Fibroblast of peridontal ligament (primary cell): ENCODE measurements at regions not wholly inside any gene's neighbourhood (a gene's known extent, or its start where the extent isn't known, plus 50 kb on each side); places are given as distances from the start of the nearest gene placed in this dataset.
A peak's percentile ranks its signal among the peaks of the same experiment; 100 is the strongest.

Source experiments
- DNase-seq: peaks from one replicate; pipeline ENCODE4 v3.0.0-alpha.2; 2010; ENCODE audit errors: extremely low read depth

DNA sequence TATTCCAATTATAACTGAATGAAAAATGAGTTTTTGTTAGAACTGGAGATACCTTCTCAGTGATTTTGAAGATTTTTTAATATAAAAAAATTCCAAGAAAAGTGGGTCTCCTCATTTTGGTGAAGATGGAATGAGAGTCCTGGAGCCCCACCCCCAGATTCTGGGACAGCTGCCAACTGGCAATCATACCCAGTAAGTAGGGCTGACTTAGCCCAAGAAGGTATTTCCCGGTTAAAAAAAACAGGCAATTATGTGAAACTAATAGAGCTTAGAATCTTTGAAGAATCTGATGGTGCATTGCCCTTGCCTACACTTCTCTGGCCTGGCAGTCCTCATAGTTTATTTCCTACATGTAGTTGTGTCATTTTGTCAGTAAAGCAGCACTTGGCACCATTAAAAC lies 52.8 kb upstream of the VWDE start:
- peak; percentile 3 for DNase-seq

- peak; percentile 65 for DNase-seq
Observed at GRCh38 chr7:12458520-12459131, 55.0 kb upstream of the VWDE start.

- DNase-seq: no peak
Observed at GRCh38 chr7:12467837-12468236, 64.2 kb upstream of the VWDE start.

DNA sequence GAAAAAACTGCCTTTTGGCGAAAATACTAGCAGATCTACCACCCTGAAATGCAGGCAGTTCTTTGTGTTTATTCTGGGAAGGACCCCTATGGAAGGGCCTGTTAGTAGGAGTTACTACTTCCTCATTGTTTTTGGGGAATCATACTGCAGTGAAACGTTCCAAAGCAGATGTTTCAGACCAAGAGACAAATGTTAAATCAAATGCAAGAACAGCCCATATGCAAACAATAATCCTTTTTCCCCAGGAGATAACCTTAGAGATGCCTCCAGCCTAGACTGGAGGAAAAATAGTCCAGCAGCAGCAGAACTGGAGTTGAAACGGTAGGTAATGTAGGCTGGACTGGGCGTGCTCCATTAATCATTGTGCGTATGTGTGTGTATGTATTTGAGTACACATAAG lies 65.9 kb upstream of the VWDE start:
- no peak for DNase-seq

- DNase-seq: no peak
Observed at GRCh38 chr7:12470930-12471329, 67.3 kb upstream of the VWDE start.

- no peak for DNase-seq
Observed at GRCh38 chr7:12474035-12474434, 70.4 kb upstream of the VWDE start.

DNA sequence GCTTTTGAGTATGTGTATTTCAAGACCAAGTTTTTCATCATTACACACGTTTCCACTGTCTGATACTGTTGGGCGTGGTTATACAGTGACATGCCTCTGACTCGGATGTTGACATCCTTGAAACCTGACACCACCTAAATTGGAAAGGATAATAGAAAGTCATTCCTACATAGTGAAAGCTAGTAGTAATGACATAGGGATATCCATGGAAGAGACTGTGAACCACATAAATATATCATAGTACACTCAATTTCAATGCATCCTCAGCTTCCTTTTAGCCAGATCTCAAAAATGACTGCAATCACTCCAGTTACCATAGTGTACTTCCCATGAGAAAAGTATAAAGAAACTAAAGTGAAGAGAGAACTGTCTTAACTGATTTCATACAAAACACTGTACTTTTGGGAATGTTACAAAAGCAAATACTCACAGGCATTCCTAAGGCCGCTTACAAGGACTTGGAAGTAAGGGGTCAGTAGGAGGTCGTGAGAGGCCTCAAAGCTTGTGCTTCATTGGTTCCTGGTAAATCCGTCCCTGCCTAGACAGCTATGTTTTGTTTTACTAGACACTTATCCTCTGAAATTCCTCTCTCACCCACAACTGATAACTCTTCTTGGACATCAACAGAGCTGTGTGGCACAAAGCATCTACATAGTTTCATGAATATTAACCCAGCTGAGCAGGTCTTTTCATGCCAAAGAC lies 71.8 kb upstream of the VWDE start:
- peak; percentile 71 for DNase-seq

GRCh38 chr7:12477620-12478019 lies 74.0 kb upstream of the VWDE start:
- DNase-seq: no peak

DNA sequence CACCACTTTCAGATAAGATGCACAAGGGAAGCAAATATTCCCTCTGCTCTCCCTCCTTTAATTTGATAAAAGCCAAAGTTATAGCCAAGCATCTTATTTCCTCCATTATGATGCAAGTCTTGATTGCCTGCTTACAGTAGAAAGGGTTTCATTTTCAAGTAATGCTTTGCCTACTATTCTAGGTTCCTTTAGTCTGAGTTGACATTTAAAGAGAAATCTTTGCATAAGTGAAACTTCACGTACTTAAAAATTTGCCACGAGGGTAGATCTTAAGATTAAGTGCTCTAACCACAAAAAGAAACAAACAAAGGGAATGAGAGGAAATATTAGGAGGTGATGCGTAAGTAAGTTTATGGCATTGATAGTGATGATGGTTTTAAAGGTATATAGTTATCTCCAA lies 78.1 kb upstream of the VWDE start:
- DNase-seq: peak; percentile 45

DNA sequence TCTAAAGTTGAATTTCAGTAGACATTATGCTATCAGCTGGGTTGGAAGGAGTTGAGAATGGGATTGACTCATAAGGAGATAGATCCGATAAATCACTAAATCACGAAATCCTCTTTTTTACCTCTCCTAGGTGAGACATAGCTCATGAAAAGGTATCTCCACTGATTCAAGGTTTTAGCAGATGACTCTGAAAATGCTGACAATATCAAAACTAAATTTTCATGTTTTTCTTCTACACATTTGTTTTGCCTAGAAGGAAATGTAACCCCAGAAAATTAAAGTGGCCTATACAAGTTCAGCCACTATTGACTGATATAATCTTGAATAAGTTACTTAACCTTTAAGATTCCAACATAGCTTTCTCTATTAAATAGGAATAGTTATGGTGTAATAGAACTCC lies 82.2 kb upstream of the VWDE start:
- no peak for DNase-seq

GRCh38 chr7:12488341-12488740 lies 82.2 kb upstream of the SCIN start:
- DNase-seq: no peak

DNA sequence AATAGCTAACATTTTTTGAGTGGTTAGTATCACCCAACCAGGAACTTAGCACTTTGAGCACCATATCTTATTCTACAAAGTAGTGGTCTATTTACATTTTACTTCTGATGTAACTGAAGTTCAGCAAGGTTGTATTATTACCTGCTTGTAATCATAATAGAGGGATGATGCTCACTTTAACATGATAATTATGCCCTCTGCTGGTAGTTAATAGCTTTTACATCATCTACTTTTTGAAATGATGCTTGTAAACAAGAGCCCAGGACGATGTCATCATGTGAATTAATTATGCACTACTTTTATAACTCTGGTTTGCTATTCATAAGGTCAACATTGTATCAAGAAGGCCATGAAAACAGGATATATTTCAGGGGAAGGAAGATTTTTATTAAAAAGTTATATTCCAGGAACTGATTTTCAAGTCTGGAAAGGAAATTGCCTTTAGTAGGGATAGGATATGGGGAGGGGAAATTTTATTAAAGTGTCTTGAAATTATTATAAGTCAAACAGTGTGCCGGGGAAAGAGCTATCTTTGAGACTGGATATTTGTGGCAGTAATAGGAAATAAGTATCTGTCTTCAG lies 80.3 kb upstream of the SCIN start:
- peak; percentile 49 for DNase-seq

GRCh38 chr7:12490940-12491339 lies 79.6 kb upstream of the SCIN start:
- DNase-seq: no peak

DNA sequence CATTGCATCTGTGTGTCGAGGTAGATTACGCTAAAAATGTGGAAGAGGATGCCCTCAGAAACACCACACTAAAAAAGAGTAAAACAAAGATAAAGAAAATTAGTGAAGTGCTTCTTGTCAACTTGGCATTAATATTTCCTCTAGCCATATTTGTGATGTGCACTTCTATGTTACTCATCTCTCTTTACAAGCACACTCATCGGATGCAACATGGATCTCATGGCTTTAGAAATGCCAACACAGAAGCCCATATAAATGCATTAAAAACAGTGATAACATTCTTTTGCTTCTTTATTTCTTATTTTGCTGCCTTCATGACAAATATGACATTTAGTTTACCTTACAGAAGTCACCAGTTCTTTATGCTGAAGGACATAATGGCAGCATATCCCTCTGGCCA lies 79.0 kb upstream of the SCIN start:
- no peak for DNase-seq

GRCh38 chr7:12493407-12493806 lies 77.1 kb upstream of the SCIN start:
- DNase-seq: no peak

DNA sequence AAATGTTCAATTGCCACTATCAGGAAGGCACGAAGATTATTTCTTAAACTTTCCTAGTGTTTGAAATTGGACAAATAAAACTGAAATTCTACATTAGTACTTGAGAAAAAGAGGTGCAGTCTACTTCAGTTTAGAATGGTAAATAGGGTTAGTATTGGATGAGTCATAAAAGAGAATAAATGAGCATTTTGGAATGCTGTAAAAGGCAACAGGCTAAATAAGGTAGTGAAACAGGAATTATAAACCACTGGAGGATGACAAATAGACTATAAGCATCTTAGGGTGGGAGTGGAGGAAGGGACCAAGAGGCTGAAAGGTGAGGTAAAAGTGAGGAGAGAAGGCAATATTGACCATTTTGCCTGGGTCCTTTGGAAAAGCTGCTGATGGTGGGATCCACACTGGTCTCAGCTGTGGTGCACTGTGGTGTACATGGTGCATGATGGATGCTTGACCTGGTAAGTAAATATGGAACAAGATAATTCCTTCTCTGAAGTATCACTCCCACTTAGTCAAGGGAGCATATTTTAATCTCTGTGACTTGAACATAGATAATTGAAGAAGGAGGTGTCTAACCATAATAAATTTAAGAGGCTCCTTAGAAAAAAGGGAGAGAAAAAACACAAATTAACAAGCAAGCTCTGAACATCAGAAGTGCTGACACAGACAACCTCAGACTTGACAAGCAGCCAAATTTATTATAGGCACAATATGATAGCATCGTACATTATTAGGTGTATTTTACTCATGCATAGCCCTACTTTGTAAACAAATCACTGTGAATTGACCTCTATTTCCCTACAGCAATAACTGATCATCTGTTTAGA lies 76.4 kb upstream of the SCIN start:
- no peak for DNase-seq

DNA sequence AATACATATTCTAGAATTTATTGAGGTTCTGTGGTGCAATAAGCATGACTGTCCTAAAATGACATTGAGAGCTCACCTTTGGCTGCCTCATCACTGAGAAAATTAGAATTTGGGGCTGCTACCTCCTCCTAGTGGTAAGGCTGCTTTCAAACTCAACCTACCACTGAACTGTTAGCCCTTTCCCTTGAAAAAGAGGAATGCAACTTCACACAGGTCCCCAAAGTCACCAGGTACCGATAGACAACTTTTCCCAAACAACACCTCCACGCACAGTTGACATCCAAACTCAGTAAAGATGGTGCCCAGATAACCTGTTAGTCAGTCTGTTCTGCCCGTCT lies 75.9 kb upstream of the SCIN start:
- DNase-seq: no peak

DNA sequence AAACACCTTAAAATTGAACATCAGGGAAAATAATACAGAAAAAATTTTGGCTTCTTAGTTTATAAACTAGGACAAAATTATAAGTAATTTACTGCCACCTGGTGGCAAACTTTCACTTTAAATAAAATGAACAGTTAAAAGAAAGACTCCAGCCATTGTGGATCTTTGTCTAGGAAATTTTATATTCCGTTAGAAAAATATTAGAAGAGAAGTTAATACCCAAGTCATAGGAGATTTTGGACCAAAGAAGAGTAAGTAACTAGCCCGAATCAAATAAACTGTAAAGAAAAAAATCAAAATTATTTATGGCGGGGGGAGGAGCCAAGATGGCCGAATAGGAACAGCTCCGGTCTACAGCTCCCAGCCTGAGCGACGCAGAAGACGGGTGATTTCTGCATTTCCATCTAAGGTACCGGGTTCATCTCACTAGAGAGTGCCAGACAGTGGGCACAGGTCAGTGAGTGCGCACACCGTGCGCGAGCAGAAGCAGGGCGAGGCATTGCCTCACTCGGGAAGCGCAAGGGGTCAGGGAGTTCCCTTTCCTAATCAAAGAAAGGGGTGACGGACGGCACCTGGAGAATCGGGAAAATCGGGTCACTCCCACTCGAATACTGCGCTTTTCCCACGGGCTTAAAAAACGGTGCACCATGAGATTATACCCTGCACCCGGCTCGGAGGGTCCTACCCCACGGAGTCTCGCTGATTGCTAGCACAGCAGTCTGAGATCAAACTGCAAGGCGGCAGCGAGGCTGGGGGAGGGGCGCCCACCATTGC lies 73.4 kb upstream of the SCIN start:
- peak; percentile 81 for DNase-seq

- no peak for DNase-seq
Observed at GRCh38 chr7:12504149-12504548, 66.4 kb upstream of the SCIN start.

DNA sequence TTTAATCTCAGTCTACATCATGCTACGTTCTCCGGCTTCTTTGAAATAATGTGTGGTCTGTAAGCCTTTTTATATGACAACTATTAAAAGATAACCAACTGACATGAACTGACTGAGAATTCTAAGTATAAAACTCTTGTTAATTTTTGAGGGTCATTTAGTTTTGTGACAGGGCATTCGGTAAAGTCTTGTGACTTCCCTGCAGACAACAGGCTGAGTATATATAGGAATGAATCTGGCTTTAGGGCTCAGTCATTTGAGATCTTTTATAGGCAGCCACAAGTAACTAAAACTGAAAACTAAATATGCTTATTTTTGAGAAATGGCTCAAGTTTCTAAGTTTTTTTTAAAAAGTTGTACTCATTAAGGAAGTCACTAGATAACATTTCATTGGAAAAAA lies 62.5 kb upstream of the SCIN start:
- DNase-seq: no peak

- DNase-seq: no peak
Observed at GRCh38 chr7:12508554-12508953, 62.0 kb upstream of the SCIN start.

- no peak for DNase-seq
Observed at GRCh38 chr7:12517451-12517850, 53.1 kb upstream of the SCIN start.
